NCI-H1092 (cell line): ENCODE measurements at regions not wholly inside any gene's neighbourhood (a gene's known extent, or its start where the extent isn't known, plus 50 kb on each side); places are given as distances from the start of the nearest gene placed in this dataset.
"Not testable (repeated sequence)": the region's sequence is repeated elsewhere in the genome, so short reads cannot be mapped to it uniquely, and the experiment has no call there.

Experiments
- DNase-seq: peaks from one replicate; lab custom pipeline; 2025; lab: John Stamatoyannopoulos, UW

DNA sequence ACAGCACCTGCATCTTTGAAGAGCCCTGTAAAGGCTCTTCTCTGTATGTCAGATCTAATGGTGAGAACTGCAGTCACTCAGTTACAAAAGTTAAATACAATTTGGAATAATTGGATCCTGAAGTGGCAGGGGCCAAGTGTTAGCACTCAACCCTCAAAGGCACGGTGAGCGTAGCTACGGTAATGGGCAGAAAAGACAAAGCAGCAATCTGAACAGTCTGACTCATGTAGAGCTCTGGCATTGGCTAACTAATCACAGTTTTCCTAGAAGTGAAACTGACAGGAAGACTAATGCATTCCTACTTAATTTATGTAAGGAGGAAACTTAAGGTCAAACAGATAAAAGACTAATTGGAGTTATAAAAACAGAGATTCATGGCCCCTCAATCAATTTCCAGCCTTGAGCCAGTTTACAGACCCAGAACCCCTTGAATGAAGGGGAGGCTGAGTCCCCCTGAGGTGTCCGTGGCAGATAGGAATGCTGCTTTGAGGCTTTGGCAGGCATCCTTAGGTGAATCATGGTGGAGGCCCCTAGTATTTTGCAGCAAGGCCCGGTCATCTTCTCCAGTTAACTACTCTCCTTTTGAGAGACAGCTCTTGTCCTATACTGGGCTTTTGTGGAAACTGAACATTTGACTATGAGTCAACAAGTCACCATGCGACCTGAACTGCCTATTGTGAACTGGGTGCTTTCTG, 450.7 kb downstream of the ZNF33B start:
- not testable (repeated sequence) for DNase-seq

DNA sequence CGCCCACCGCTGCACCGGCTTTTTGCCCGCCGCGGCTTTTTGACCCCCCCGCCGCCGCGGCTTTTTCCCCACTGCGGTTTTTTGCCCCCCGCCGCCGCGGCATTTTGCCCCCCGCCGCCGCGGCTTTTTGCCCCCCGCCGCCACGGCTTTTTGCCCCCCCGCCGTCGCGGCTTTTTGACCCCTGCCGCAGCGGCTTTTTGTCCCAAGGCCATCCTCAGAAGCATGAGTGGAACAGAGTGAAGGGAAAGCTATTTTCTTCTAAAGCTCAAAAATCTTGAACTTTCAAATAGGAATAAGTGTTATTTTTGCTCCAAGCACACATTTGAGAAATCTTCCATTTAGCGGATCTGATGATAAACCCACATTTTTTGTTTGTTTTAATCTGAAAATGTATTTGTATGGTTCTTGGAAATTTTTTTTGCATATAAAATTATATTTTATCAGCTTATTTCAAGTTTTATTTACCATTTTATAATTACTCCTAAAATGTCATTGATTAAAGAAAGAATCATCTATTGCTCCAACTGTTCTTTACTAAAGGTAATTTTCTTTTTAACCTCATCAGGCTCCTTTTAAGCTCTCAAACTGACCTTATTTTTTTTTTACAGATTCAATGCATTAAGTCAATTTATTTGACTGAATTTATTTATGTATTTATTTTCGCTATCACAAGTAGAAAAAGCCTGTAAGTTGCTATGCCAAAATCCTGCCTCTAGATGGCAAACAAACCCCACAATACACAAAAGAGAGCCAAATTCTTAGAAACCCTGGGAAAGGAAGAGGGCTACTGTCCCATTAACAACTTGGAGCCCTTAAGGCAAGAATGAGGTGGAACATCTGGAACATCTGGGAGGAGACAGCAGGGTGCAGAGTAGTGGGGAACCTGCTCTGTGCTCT, 460.3 kb downstream of the ZNF33B start:
- not testable (repeated sequence) for DNase-seq

DNA sequence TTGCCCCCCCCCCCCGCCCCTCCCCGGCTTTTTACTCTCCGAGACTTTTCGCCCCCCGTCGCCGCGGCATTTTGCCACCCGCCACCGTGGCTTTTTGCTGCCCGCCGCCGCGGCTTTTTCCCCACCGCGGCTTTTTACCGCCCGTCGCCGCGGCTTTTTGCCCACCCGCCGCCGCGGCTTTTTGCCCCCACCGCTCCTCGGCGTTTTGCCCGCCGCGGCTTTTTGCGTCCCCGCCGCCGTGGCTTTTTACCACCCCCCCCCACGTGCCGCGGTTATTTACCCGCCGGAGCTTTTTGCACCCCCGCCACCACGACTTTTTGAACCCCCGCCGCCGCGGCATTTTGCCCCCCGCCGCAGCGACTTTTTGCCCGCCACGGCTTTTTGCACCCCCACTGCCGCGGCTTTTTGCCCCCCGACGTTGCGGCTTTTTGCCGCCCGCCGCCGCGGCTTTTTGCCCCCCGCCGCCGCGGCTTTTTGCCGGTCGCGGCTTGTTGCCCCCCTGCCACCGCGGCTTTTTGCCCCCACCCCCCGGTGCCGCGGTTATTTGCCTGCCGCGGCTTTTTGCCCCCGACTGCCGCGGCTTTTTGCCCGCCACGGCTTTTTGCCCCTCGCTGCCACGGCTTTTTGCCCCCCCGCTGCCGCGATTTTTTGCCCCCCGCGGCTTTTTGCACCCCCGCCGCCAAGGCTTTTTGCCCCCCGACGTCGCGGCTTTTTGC, 461.1 kb downstream of the ZNF33B start:
- DNase-seq: no peak

DNA sequence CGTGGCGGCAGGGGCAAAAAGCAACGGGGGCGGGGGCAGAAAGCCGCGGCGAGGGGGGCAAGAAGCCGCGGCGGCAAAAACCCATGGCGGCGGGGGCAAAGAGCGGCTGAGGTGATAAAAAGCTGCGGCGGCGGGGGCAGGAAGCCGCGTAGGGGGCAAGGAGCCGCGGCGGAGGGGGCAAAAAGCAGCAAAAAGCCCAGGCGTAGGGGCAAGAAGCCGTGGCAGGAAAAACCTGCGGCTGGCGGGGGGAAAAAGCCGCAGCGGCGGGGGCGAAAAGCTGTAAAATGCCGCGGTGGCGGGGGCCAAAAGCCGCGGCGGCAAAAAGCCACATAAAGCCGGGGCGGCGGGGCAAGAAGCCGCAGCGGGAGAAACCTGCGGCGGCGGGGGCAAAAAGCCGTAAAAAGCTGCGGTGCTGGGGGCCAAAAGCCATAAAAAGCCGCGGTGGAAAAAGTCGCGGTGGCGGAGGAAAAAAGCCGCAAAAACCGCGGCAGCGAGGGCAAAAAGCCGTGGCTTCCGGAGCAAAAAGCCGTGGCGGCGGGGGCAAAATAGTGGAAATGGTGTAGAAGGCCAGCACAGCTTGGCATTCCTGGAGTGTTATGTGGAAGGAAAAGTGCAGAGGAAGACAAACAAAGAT, 487.8 kb downstream of the ZNF33B start:
- DNase-seq: no peak

DNA sequence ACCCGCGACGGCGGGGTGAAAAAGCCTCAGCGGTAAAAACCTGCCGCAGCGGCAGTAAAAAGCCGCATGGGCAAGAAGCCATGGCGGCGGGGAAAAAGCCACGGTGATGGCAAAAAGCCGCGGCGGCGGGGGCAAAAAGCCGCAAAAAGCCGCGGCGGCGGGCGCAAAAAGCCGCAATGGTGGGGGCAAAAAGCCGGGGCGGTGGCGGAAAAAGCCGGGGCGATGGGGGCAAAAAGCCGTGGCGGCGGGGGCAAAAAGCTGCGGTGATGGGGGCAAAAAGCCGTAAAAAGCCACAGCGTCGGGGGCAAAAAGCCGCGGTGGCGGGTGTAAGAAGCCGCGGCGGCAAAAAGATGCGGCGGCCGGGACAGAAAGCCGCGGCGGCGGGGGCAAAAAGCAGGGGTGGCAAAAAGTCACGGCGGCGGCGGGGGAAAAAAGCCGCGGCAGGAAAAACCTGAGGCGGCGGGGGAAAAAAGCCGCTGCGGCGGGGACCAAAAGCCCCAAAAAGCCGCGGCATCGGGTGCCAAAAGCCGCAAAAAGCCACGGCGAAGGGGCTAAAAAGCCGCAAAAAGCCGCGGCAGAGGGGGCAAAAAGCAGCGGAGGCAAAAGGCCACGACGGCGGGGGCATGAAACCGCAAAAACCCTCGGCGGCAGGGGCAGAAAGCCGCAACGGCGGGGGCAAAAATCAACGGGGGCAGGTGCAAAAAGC, 488.5 kb downstream of the ZNF33B start:
- DNase-seq: no peak

DNA sequence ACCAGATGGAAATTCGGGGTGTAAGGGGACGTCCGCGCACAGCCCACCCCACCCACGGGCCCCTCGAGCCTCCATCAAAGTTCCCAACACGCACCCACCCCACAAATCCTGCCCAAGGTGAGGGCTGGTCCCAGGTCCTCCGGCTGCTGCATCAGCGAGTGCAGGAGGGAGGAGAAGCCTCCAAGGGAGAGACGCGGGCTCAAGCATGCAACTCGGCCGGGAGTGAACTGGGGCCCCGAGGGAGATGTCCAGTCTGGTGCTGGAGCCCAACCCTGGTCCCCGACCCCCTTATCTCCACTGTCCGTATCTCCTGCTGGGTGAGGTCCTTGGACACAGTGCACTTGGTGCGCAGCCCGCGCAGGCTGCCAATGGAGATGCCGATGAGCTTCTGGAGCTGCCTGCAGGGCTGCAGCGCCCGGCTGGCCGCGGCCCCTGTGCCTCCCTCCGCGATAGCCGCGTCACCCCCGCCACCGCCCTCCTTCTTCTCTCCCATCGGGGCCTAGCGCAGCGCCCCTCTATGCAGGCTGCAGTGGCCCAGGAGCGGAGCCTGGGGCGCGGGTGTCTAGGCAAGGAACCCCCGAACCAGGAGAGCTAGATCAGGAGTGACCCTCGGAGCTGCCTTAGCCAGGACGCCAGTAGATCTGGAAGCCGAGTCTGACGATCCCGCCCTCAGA, 489.2 kb downstream of the ZNF33B start:
- no peak for DNase-seq

DNA sequence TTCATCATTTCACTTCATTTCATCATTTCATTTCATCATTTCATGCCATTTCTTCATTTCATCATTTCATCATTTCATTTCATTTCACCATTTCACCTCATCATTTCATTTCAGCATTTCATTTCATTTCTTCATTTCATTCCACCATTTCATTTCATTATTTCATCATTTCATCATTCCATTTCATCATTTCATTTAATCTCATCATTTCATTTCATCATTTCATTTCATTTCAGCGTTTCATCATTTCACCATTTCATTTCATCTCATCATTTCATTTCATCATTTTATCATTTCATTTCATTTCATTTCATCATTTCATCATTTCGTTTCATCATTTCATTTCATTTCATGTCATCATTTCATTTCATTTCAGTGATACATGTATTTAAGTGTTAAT, 492.2 kb downstream of the ZNF33B start:
- DNase-seq: not testable (repeated sequence)

DNA sequence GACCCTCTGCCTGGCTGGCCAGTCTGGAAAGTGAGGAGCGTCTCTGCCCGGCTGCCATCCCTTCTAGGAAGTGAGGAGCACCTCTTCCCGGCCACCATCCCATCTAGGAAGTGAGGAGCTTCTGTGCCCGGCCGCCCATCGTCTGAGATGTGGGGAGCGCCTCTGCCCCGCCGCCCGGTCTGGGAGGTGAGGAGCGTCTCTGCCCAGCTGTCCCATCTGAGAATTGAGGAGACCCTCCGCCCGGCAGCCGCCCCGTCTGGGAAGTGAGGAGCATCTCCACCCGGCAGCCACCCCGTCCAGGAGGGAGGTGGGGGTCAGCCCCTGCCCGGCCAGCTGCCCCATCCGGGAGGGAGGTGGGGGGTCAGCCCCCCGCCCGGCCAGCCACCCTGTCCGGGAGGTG, 500.3 kb downstream of the ZNF33B start:
- not testable (repeated sequence) for DNase-seq

DNA sequence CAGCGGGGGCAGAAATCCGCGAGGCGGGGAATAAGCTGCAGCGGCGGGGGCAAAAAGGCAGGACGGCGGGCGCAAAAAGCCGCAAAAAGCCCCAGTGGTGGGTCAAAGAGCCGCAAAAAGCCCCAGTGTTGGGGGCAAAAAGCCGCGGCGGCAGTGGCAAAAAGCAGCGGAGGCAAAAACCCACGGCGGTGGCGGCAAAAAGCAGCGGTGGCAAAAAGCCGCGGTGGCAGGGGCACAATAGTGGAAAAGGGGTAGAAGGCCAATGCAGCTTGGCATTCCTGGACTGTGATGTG, 525.3 kb downstream of the ZNF33B start:
- no peak for DNase-seq

DNA sequence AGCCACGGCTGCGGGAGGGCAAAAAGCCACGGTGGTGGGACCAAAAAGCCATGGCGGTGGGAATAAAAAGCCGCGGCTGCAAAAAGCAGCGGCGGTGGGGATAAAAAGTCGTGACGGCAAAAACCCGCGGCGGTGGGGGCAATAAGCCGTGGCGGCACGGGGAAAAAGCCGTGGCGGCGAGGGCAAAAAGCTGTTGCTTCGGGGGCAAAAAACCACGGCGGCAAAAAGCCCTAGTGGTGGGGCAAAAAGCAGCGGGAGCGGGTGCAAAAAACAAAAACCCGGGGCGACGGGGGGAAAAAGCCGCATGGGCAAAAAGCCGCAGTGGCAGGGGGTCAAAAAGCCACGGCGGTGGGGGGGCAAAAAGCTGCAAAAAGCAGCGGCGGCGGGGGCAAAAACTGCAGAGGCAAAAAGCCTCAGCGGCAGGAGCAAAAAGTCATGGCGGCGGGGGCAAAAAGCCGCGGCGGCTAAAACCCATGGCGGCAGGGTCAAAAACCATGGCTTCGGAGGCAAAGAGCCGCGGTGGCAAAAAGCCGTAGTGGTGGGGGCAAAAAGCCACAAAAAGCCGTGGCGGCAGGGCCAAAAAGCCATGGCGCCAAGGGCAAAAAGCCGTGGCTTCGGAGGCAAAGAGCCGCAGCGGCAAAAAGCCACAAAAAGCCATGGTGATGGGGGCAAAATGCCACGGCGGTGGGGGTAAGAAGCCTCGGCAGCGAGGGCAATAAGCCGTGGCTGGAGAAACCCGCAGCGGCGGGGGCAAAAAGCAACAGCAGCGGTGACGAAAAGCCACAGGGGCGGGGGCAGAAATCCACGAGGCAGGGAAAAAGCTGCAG, 525.8 kb downstream of the ZNF33B start:
- no peak for DNase-seq

DNA sequence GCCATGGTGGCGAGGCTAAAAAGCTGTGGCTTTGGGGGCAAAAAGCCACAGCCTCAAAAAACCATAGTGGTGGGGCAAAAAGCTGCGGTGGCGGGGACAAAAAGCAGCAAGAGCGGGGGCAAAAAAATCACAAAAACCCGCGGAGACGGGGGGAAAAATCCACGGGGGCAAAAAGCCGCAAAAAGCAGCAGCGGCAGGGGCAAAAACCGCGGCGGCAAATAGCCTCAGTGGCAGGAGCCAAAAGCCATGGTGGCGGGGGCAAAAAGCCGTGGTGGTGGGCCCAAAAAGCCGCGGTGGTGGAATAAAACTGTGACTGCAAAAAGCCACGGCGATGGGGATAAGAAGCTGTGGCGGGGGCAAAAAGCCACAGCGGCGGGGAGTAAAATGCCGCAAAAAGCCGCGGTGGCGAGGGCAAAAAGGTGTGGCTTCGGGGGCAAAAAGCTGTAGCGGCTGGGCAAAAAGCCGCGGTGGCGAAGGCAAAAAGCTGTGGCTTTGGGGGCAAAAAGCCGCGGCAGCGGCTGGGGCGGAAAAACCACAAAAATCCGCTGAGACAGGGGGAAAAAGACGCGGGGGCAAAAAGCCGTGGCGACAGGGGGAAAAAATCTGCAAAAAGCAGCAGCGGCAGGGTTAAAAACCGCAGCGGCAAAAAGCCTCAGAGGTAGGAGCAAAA, 526.6 kb downstream of the ZNF33B start:
- DNase-seq: no peak

DNA sequence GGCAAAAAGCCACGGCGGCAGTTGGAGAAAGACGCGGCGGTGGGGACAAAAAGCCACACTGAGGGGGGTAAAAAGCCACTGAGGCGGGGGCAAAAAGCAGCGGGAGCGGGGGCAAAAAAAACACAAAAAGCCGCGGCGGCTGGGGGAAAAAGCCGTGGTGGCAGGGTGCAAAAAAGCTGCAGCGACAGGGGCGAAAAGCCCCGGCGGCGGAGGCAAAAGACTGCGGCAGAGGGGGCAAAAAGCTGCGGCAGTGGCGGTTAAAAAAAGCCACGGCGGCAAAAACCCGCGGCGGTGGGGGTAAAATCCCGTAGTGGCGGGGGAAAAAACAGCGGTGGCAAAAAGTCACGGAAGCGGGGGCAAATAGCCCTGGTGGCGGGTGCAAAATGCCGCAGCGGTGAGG, 527.3 kb downstream of the ZNF33B start:
- DNase-seq: no peak
